ENCODE measurements at regions not wholly inside any gene's neighbourhood (a gene's known extent, or its start where the extent isn't known, plus 50 kb on each side); places are given as distances from the start of the nearest gene placed in this dataset.

- TF ChIP-seq ARNTL (CRISPR knock-in tag; IDR thresholded peaks at IDR 0.05; ENCODE audit: borderline replicate concordance, low read depth): no peak
- TF ChIP-seq OSR1 (CRISPR knock-in tag; IDR thresholded peaks at IDR 0.05): no peak
- TF ChIP-seq ZNF8 (CRISPR knock-in tag; IDR thresholded peaks at IDR 0.05): no peak
- TF ChIP-seq ZFP30 (CRISPR knock-in tag; IDR thresholded peaks at IDR 0.05): no peak
- TF ChIP-seq, protein P1, sequence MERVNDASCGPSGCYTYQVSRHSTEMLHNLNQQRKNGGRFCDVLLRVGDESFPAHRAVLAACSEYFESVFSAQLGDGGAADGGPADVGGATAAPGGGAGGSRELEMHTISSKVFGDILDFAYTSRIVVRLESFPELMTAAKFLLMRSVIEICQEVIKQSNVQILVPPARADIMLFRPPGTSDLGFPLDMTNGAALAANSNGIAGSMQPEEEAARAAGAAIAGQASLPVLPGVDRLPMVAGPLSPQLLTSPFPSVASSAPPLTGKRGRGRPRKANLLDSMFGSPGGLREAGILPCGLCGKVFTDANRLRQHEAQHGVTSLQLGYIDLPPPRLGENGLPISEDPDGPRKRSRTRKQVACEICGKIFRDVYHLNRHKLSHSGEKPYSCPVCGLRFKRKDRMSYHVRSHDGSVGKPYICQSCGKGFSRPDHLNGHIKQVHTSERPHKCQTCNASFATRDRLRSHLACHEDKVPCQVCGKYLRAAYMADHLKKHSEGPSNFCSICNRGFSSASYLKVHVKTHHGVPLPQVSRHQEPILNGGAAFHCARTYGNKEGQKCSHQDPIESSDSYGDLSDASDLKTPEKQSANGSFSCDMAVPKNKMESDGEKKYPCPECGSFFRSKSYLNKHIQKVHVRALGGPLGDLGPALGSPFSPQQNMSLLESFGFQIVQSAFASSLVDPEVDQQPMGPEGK (CRISPR knock-in tag; IDR thresholded peaks at IDR 0.05; ENCODE audit: borderline replicate concordance): no peak
- no peak for TF ChIP-seq ZC3H10 (CRISPR knock-in tag; IDR thresholded peaks at IDR 0.05)
- no peak for TF ChIP-seq TSHZ2 (CRISPR knock-in tag; IDR thresholded peaks at IDR 0.05)
- no peak for TF ChIP-seq SNAI2 (CRISPR knock-in tag; IDR thresholded peaks at IDR 0.05)
- no peak for TF ChIP-seq TOX (CRISPR knock-in tag; IDR thresholded peaks at IDR 0.05; ENCODE audit: borderline replicate concordance)
- TF ChIP-seq ZNF565 (CRISPR knock-in tag; conservative IDR thresholded peaks at IDR 0.05; ENCODE audit: low read depth): no peak
- no peak for TF ChIP-seq TCF4 (CRISPR knock-in tag; IDR thresholded peaks at IDR 0.05; ENCODE audit: borderline replicate concordance)
- TF ChIP-seq, protein P2, sequence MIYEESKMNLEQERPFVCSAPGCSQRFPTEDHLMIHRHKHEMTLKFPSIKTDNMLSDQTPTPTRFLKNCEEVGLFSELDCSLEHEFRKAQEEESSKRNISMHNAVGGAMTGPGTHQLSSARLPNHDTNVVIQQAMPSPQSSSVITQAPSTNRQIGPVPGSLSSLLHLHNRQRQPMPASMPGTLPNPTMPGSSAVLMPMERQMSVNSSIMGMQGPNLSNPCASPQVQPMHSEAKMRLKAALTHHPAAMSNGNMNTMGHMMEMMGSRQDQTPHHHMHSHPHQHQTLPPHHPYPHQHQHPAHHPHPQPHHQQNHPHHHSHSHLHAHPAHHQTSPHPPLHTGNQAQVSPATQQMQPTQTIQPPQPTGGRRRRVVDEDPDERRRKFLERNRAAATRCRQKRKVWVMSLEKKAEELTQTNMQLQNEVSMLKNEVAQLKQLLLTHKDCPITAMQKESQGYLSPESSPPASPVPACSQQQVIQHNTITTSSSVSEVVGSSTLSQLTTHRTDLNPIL (CRISPR knock-in tag; IDR thresholded peaks at IDR 0.05; ENCODE audit: low read depth): no peak
- TF ChIP-seq ZFP3 (CRISPR knock-in tag; IDR thresholded peaks at IDR 0.05): no peak
- no peak for TF ChIP-seq ESRRG (CRISPR knock-in tag; IDR thresholded peaks at IDR 0.05)
- TF ChIP-seq CSDC2 (CRISPR knock-in tag; IDR thresholded peaks at IDR 0.05): no peak
- no peak for TF ChIP-seq CSRNP3 (CRISPR knock-in tag; IDR thresholded peaks at IDR 0.05)
- no peak for TF ChIP-seq ISL1 (CRISPR knock-in tag; IDR thresholded peaks at IDR 0.05)
- no peak for TF ChIP-seq PPARA (CRISPR knock-in tag; IDR thresholded peaks at IDR 0.05; ENCODE audit: borderline replicate concordance)
- no peak for ATAC-seq
Observed at GRCh38 chr11:69239641-69240040, 54.3 kb upstream of the MYEOV start.

- TF ChIP-seq ESRRG (CRISPR knock-in tag; IDR thresholded peaks at IDR 0.05): no peak
- TF ChIP-seq ZC3H10 (CRISPR knock-in tag; IDR thresholded peaks at IDR 0.05): no peak
- TF ChIP-seq, protein P2 (CRISPR knock-in tag; IDR thresholded peaks at IDR 0.05; ENCODE audit: low read depth): no peak
- no peak for TF ChIP-seq ARNTL (CRISPR knock-in tag; IDR thresholded peaks at IDR 0.05; ENCODE audit: borderline replicate concordance, low read depth)
- TF ChIP-seq ZFP3 (CRISPR knock-in tag; IDR thresholded peaks at IDR 0.05): no peak
- no peak for TF ChIP-seq BACH2 (CRISPR knock-in tag; IDR thresholded peaks at IDR 0.05; ENCODE audit: borderline replicate concordance)
- TF ChIP-seq ZFP30 (CRISPR knock-in tag; IDR thresholded peaks at IDR 0.05): no peak
- TF ChIP-seq PPARA (CRISPR knock-in tag; IDR thresholded peaks at IDR 0.05; ENCODE audit: borderline replicate concordance): no peak
- TF ChIP-seq CSRNP3 (CRISPR knock-in tag; IDR thresholded peaks at IDR 0.05): no peak
- TF ChIP-seq, protein P1 (CRISPR knock-in tag; IDR thresholded peaks at IDR 0.05; ENCODE audit: borderline replicate concordance): no peak
- TF ChIP-seq OSR1 (CRISPR knock-in tag; IDR thresholded peaks at IDR 0.05): no peak
- no peak for TF ChIP-seq RARB (CRISPR knock-in tag; IDR thresholded peaks at IDR 0.05)
- TF ChIP-seq ISL1 (CRISPR knock-in tag; IDR thresholded peaks at IDR 0.05): no peak
- no peak for TF ChIP-seq ZNF70 (CRISPR knock-in tag; IDR thresholded peaks at IDR 0.05)
- no peak for TF ChIP-seq ZNF565 (CRISPR knock-in tag; conservative IDR thresholded peaks at IDR 0.05; ENCODE audit: low read depth)
- TF ChIP-seq TCF4 (CRISPR knock-in tag; IDR thresholded peaks at IDR 0.05; ENCODE audit: borderline replicate concordance): no peak
- no peak for TF ChIP-seq CSDC2 (CRISPR knock-in tag; IDR thresholded peaks at IDR 0.05)
- ATAC-seq: no peak
Observed at GRCh38 chr11:69240332-69241074, 53.5 kb upstream of the MYEOV start.
